Trophoblast cell (in vitro differentiated cells and primary cell): ENCODE measurements at regions not wholly inside any gene's neighbourhood (a gene's known extent, or its start where the extent isn't known, plus 50 kb on each side); places are given as distances from the start of the nearest gene placed in this dataset.

Experiments used
- DNase-seq, 2 donors: peaks; one replicate each; pipeline ENCODE4 v3.0.0-alpha.2; 2016
- H2AFZ ChIP-seq: 2 replicates; pipeline ENCODE4 v1.6.1; 2013; ENCODE audit warnings: low read length, moderate library complexity, mild to moderate bottlenecking; ENCODE audit not compliant: insufficient read depth, poor library complexity
- H2AK5ac ChIP-seq: 2 replicates; pipeline ENCODE4 v1.6.1; 2013; ENCODE audit warnings: mild to moderate bottlenecking, low read length
- H2BK120ac ChIP-seq: 2 replicates; pipeline ENCODE4 v1.6.1; 2013; ENCODE audit warnings: low read length, mild to moderate bottlenecking, moderate library complexity; ENCODE audit not compliant: insufficient read depth, poor library complexity
- H2BK12ac ChIP-seq: 2 replicates; pipeline ENCODE4 v1.6.1; 2013; ENCODE audit warnings: mild to moderate bottlenecking, low read length, moderate library complexity
- H2BK5ac ChIP-seq: 2 replicates; pipeline ENCODE4 v1.6.1; 2013; ENCODE audit warnings: low read length, low read depth, moderate library complexity, mild to moderate bottlenecking; ENCODE audit not compliant: poor library complexity
- H3K14ac ChIP-seq: 2 replicates; pipeline ENCODE4 v1.6.1; 2013; ENCODE audit warnings: mild to moderate bottlenecking, low read length
- H3K18ac ChIP-seq: 2 replicates; pipeline ENCODE4 v1.6.1; 2013; ENCODE audit warnings: mild to moderate bottlenecking, low read length
- H3K23ac ChIP-seq: 2 replicates; pipeline ENCODE4 v1.6.1; 2013; ENCODE audit warnings: low read length
- H3K27ac ChIP-seq: 2 replicates; pipeline ENCODE4 v1.5.1; 2013; ENCODE audit warnings: low read depth, mild to moderate bottlenecking, inconsistent platforms, low read length, moderate library complexity
- H3K27me3 ChIP-seq: 2 replicates; pipeline ENCODE4 v1.6.1; 2013; ENCODE audit warnings: inconsistent platforms, mild to moderate bottlenecking, low read length, moderate library complexity; ENCODE audit not compliant: insufficient read depth
- H3K36me3 ChIP-seq, 2 experiments: 1 replicate in 1 of 2; 2 replicates in 1 of 2; pipeline ENCODE4 v1.6.1; 2013; ENCODE audit warnings: low read length in 2 of 2, mild to moderate bottlenecking in 2 of 2, moderate library complexity in 1 of 2; ENCODE audit not compliant: insufficient read depth in 2 of 2, control insufficient read depth in 1 of 2
- H3K4ac ChIP-seq: 2 replicates; pipeline ENCODE4 v1.6.1; 2013; ENCODE audit warnings: low read depth, mild to moderate bottlenecking, low read length, moderate library complexity
- H3K4me1 ChIP-seq, 2 experiments: 1 replicate in 1 of 2; 2 replicates in 1 of 2; pipeline ENCODE4 v1.6.1; 2013; ENCODE audit warnings: low read length in 2 of 2, mild to moderate bottlenecking in 2 of 2, moderate library complexity in 1 of 2; ENCODE audit not compliant: insufficient read depth in 2 of 2, control insufficient read depth in 1 of 2
- H3K4me2 ChIP-seq: 2 replicates; pipeline ENCODE4 v1.6.1; 2013; ENCODE audit warnings: inconsistent platforms, mild to moderate bottlenecking, low read length, moderate library complexity
- H3K4me3 ChIP-seq: 2 replicates; pipeline ENCODE4 v1.5.1; 2013; ENCODE audit warnings: mild to moderate bottlenecking, low read depth, low read length, inconsistent platforms
- H3K79me1 ChIP-seq: one replicate; pipeline ENCODE4 v1.6.1; 2013; ENCODE audit warnings: low read length
- H3K79me2 ChIP-seq: 2 replicates; pipeline ENCODE4 v1.6.1; 2013; ENCODE audit warnings: low read length, mild to moderate bottlenecking; ENCODE audit not compliant: control insufficient read depth, insufficient read depth, poor library complexity
- H3K9ac ChIP-seq: 2 replicates; pipeline ENCODE4 v1.6.1; 2013; ENCODE audit warnings: mild to moderate bottlenecking, low read length
- H3K9me3 ChIP-seq: 2 replicates; pipeline ENCODE4 v1.6.1; 2013; ENCODE audit warnings: low read depth, mild to moderate bottlenecking, control low read depth, inconsistent platforms, low read length; ENCODE audit not compliant: insufficient read depth
- H4K12ac ChIP-seq: 2 replicates; pipeline ENCODE4 v1.6.1; 2013; ENCODE audit warnings: low read depth, mild to moderate bottlenecking, low read length, moderate library complexity
- H4K8ac ChIP-seq: 2 replicates; pipeline ENCODE4 v1.6.1; 2013; ENCODE audit warnings: low read depth, mild to moderate bottlenecking, low read length, moderate library complexity
- H4K91ac ChIP-seq: one replicate; pipeline ENCODE4 v1.6.1; 2013; ENCODE audit warnings: low read depth, mild to moderate bottlenecking, low read length, moderate library complexity
- WGBS: extraction: QIAGEN DNeasy Blood & Tissue Kit; methylation state at CpG from one replicate; pipeline ENCODE4 v1.1.7; 2013; ENCODE audit warnings: missing lambda C conversion rate; ENCODE audit not compliant: insufficient read length, insufficient coverage; ENCODE audit errors: extremely low coverage; 5-methylcytosine and 5-hydroxymethylcytosine counted together

DNA sequence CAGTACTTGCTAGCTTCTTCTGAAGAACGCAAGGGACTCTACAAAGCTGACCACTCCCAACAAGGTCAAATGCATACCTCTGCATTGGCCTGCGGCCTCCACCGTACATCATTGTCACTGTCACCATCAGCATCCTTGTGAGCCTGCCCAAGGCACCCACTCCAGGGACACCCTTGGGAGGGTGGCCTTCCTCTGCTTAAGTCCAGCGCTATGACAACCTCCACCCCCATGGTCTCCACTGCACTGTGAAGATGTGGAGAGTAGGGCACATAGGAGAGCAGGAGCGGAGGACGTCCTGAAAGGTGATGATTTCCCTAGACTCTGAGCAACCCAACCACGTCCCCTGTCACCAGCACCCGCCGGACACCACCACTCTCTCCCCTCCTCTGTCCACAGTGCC, 252.8 kb downstream of the ALG10 start:
- H3K79me2 ChIP-seq = no peaks in the 10 kb centered on the region
- H2AFZ ChIP-seq = no peak overlapping the region
- H3K27ac ChIP-seq = no peak overlapping the region
- no peak overlapping the region for H3K4me3 ChIP-seq
- no CpG with 5 or more reads among the region's 9 CpGs for WGBS
- H2AK5ac ChIP-seq = no peak overlapping the region
- no peak overlapping the region for H4K12ac ChIP-seq
- H4K91ac ChIP-seq = no peak overlapping the region
- H3K9ac ChIP-seq = no peak overlapping the region
- H3K4ac ChIP-seq = no peak overlapping the region
- no peaks in the 10 kb centered on the region for H3K27me3 ChIP-seq
- no peak overlapping the region for H2BK120ac ChIP-seq
- H3K18ac ChIP-seq = no peak overlapping the region
- no peak overlapping the region for H2BK12ac ChIP-seq
- no peak overlapping the region for H4K8ac ChIP-seq
- no peak overlapping the region for H3K4me2 ChIP-seq
- H3K79me1 ChIP-seq = no peaks in the 10 kb centered on the region
- no peak overlapping the region for H3K23ac ChIP-seq
- H3K36me3 ChIP-seq = no peaks in the 10 kb centered on the region
- no peak overlapping the region for H2BK5ac ChIP-seq
- no peaks in the 10 kb centered on the region for H3K4me1 ChIP-seq
- no peak for DNase-seq
- peaks cover 22% of the 10 kb centered on the region for H3K9me3 ChIP-seq
- no peak overlapping the region for H3K14ac ChIP-seq

DNA sequence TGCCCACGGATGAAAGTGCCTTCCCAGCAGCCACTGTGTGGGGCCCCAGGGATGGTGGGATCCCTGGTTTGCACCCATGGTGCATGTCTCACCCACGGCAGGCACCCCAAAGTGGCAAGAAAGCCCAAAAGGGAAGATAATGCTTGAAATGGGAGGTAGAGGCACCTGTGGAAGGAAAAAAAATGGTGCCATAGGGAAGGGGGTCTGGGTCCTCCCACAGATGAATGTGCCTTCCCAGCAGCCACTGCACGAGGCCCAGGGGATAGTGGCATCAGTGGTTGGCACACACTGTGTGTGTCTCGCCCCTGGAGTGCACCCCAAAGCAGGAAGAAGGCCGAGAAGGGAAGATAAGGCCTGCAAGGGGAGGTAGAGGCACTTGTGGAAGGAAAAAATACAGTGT, 264.2 kb downstream of the ALG10 start:
- WGBS = no CpG with 5 or more reads among the region's 5 CpGs
- H3K4me2 ChIP-seq = no peak overlapping the region
- H3K18ac ChIP-seq = no peak overlapping the region
- H3K27ac ChIP-seq = no peak overlapping the region
- H2BK12ac ChIP-seq = no peak overlapping the region
- no peak overlapping the region for H3K14ac ChIP-seq
- no peaks in the 10 kb centered on the region for H3K27me3 ChIP-seq
- H3K9ac ChIP-seq = no peak overlapping the region
- H2BK5ac ChIP-seq = no peak overlapping the region
- no peak overlapping the region for H4K91ac ChIP-seq
- no peak overlapping the region for H2AK5ac ChIP-seq
- no peaks in the 10 kb centered on the region for H3K4me1 ChIP-seq
- H2BK120ac ChIP-seq = no peak overlapping the region
- no peaks in the 10 kb centered on the region for H3K79me1 ChIP-seq
- H3K4me3 ChIP-seq = no peak overlapping the region
- H3K36me3 ChIP-seq = no peaks in the 10 kb centered on the region
- no peak overlapping the region for H3K23ac ChIP-seq
- H4K12ac ChIP-seq = no peak overlapping the region
- H3K79me2 ChIP-seq = no peaks in the 10 kb centered on the region
- no peak overlapping the region for H2AFZ ChIP-seq
- no peak for DNase-seq
- H3K4ac ChIP-seq = no peak overlapping the region
- peaks cover 55% of the 10 kb centered on the region for H3K9me3 ChIP-seq
- no peak overlapping the region for H4K8ac ChIP-seq

DNA sequence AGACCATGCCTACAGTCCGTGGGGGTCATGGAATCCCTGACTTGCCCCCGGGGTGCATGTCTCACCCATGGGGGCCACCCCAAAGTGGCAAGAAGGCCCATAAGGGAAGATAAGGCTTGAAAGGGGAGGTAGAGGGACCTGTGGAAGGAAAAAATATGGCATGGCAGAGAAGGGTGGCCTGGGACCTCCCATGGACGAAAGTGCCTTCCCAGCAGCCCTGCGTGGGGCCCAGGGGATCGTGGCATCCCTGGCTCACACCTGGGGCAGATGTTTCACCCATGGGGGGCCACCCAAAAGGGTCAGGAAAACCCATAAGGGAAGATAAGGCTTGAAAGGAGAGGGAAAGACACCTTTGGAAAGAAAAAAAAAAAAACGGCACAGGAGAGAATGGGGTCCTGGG, 264.6 kb downstream of the ALG10 start:
- Histone ChIP-seq H2BK120ac (no peak overlapping the region), H3K4me3 (no peak overlapping the region), H3K36me3 (no peaks in the 10 kb centered on the region), H3K14ac (no peak overlapping the region), H2BK5ac (no peak overlapping the region), H3K4me2 (no peak overlapping the region), H2AK5ac (no peak overlapping the region), H3K23ac (no peak overlapping the region), H3K4ac (no peak overlapping the region), H4K12ac (no peak overlapping the region), H3K4me1 (no peaks in the 10 kb centered on the region), H3K9me3 (peaks cover 59% of the 10 kb centered on the region), H3K27ac (no peak overlapping the region), H3K79me1 (no peaks in the 10 kb centered on the region), H2BK12ac (no peak overlapping the region), H3K18ac (no peak overlapping the region), H3K9ac (no peak overlapping the region), H3K27me3 (no peaks in the 10 kb centered on the region), H3K79me2 (no peaks in the 10 kb centered on the region), H2AFZ (no peak overlapping the region), H4K91ac (no peak overlapping the region), H4K8ac (no peak overlapping the region)
- no peak for DNase-seq
- no CpG with 5 or more reads among the region's 6 CpGs for WGBS

DNA sequence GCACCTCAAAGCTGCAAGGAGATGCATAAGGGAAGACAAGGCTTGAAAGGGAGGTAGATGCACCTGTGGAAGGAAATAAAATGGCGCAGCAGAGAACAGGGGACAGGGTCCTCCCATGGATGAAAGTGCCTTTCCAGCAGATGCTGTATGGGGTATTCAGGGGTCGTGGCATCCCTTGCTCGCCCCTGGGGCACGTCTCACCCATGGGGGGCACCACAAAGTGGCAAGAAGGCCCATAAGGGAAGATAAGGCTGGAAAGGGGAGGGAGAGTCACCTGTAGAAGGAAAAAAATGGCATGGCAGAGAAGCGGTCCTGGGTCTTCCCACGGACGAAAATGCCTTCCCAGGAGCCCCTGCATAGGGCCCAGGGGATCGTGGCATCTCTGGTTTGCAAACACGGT, 265.1 kb downstream of the ALG10 start:
- Histone ChIP-seq H4K8ac (no peak overlapping the region), H3K9me3 (peaks cover 63% of the 10 kb centered on the region), H3K4me3 (no peak overlapping the region), H3K79me1 (no peaks in the 10 kb centered on the region), H3K23ac (no peak overlapping the region), H2BK12ac (no peak overlapping the region), H2AFZ (no peak overlapping the region), H3K4ac (no peak overlapping the region), H3K27ac (no peak overlapping the region), H3K27me3 (no peaks in the 10 kb centered on the region), H2BK5ac (no peak overlapping the region), H3K4me1 (no peaks in the 10 kb centered on the region), H3K36me3 (no peaks in the 10 kb centered on the region), H4K12ac (no peak overlapping the region), H2BK120ac (no peak overlapping the region), H2AK5ac (no peak overlapping the region), H3K14ac (no peak overlapping the region), H3K18ac (no peak overlapping the region), H3K9ac (no peak overlapping the region), H4K91ac (no peak overlapping the region), H3K79me2 (no peaks in the 10 kb centered on the region), H3K4me2 (no peak overlapping the region)
- no CpG with 5 or more reads among the region's 9 CpGs for WGBS
- DNase-seq = no peak
